SK-N-SH (cell line): ENCODE measurements at regions not wholly inside any gene's neighbourhood (a gene's known extent, or its start where the extent isn't known, plus 50 kb on each side); places are given as distances from the start of the nearest gene placed in this dataset.

ENCODE experiments used
- CTCF ChIA-PET: fragments of 300-600, 350-600 bp; formaldehyde crosslinking; extraction: SDS; loops from one replicate; lab custom pipeline; 2021; lab: Yijun Ruan, JAX
- POLR2A ChIA-PET: fragments of 350-600 bp; sonication (Branson Sonifier 250); formaldehyde crosslinking; extraction: SDS; loops from one replicate; lab custom pipeline; 2020; ENCODE audit warnings: antibody characterized with exemption, inconsistent platforms; lab: Yijun Ruan, JAX
- DNase-seq: peaks from one replicate; pipeline ENCODE4 v3.0.0; 2012
- H2AFZ ChIP-seq: fragments of 200-600 bp; sonication (generic); 2 replicates; pipeline ENCODE4 v1.8.1; 2016; ENCODE audit warnings: antibody characterized with exemption, mild to moderate bottlenecking, low read depth
- H3F3A ChIP-seq: fragments of 200-600 bp; sonication (generic); replicated peaks from 2 replicates; pipeline ENCODE3; 2016; ENCODE audit warnings: antibody characterized with exemption, mild to moderate bottlenecking; ENCODE audit not compliant: insufficient read depth
- H3K27ac ChIP-seq, 2 experiments: fragments of 200-500 bp in 1 of 2; fragments of 200-600 bp in 1 of 2; sonication (Bioruptor generic) in 1 of 2; sonication (generic), shearing (Covaris generic) in 1 of 2; 2 replicates each; pipeline versions ENCODE4 v1.5.1 to v1.6.1; 2014 to 2016; ENCODE audit warnings: low read depth in 2 of 2, inconsistent platforms in 1 of 2, low read length in 1 of 2, mild to moderate bottlenecking in 1 of 2, mixed read lengths in 1 of 2
- H3K27me3 ChIP-seq: fragments of 200-600 bp; sonication (generic), shearing (Covaris generic); 2 replicates; pipeline ENCODE4 v1.6.1; 2016; ENCODE audit warnings: mixed run types; ENCODE audit not compliant: insufficient read depth
- H3K36me3 ChIP-seq, 2 experiments: fragments of 200-500 bp in 1 of 2; fragments of 200-600 bp in 1 of 2; sonication (Bioruptor generic) in 1 of 2; sonication (generic) in 1 of 2; replicated peaks in 1 of 2; 2 replicates each; pipeline versions ENCODE3 to v1.5.1; 2014 to 2016; ENCODE audit warnings: low read length in 1 of 2, mild to moderate bottlenecking in 1 of 2; ENCODE audit not compliant: insufficient read depth in 2 of 2, control insufficient read depth in 1 of 2
- H3K4me1 ChIP-seq, 2 experiments: fragments of 200-500 bp in 1 of 2; fragments of 200-600 bp in 1 of 2; sonication (Bioruptor generic) in 1 of 2; sonication (generic), shearing (Covaris generic) in 1 of 2; 2 replicates each; pipeline versions ENCODE4 v1.5.1 to v1.6.1; 2014 to 2016; ENCODE audit warnings: low read depth in 1 of 2, low read length in 1 of 2, mixed run types in 1 of 2; ENCODE audit not compliant: insufficient read depth in 2 of 2, control insufficient read depth in 1 of 2
- H3K4me2 ChIP-seq: fragments of 200-600 bp; sonication (generic), shearing (Covaris generic); 2 replicates; pipeline ENCODE4 v1.6.1; 2017; ENCODE audit warnings: mixed run types
- H3K4me3 ChIP-seq, 2 experiments: fragments of 200-500 bp in 1 of 2; fragments of 200-600 bp in 1 of 2; sonication (Bioruptor generic) in 1 of 2; sonication (generic), shearing (Covaris generic) in 1 of 2; 2 replicates each; pipeline versions ENCODE4 v1.5.1 to v1.8.1; 2014 to 2016; ENCODE audit warnings: low read depth in 2 of 2, inconsistent platforms in 1 of 2, low read length in 1 of 2, mild to moderate bottlenecking in 1 of 2, mixed read lengths in 1 of 2, moderate library complexity in 1 of 2
- H3K79me2 ChIP-seq: fragments of 200-600 bp; sonication (generic); 2 replicates; pipeline ENCODE4 v1.8.1; 2017; ENCODE audit warnings: mild to moderate bottlenecking; ENCODE audit not compliant: insufficient read depth
- H3K9ac ChIP-seq: fragments of 200-600 bp; sonication (generic); 2 replicates; pipeline ENCODE4 v1.6.1; 2017; ENCODE audit warnings: mixed run types
- H3K9me2 ChIP-seq: fragments of 200-600 bp; sonication (generic); 2 replicates; pipeline ENCODE4 v1.6.1; 2017; ENCODE audit warnings: mixed run types
- H3K9me3 ChIP-seq: fragments of 200-600 bp; sonication (generic); 2 replicates; pipeline ENCODE4 v1.6.1; 2017; ENCODE audit warnings: mixed run types, mild to moderate bottlenecking, moderate library complexity
- H4K20me1 ChIP-seq: fragments of 200-600 bp; sonication (generic); 2 replicates; pipeline ENCODE4 v1.6.1; 2017; ENCODE audit warnings: mild to moderate bottlenecking, mixed run types; ENCODE audit not compliant: insufficient read depth
- CTCF ChIP-seq: fragments of 200-600 bp; sonication (generic); IDR thresholded peaks from 2 replicates; pipeline ENCODE4 v1.6.1; 2017; ENCODE audit warnings: antibody characterized with exemption, mild to moderate bottlenecking, moderate library complexity
- EP300 ChIP-seq, 2 experiments: IDR thresholded peaks; 2 replicates each; pipeline versions ENCODE4 v1.4.0 to v1.6.1; 2012; ENCODE audit warnings: borderline replicate concordance in 1 of 2, low read depth in 1 of 2, low read length in 1 of 2
- EZH2phosphoT487 ChIP-seq: fragments of 200-600 bp; sonication (generic); IDR thresholded peaks from 2 replicates; pipeline ENCODE4 v1.6.1; 2017; ENCODE audit warnings: low read depth, mixed run types, mild to moderate bottlenecking, antibody characterized with exemption, moderate library complexity, borderline replicate concordance
- MXI1 ChIP-seq: IDR thresholded peaks from 2 replicates; pipeline ENCODE4 v1.6.1; 2012; ENCODE audit warnings: mild to moderate bottlenecking, low read depth, low read length, improper control_type of control experiment
- PBX3 ChIP-seq: IDR thresholded peaks from 2 replicates; pipeline ENCODE4; 2012
- REST ChIP-seq: IDR thresholded peaks from 2 replicates; pipeline ENCODE4 v1.6.1; 2012; ENCODE audit warnings: mild to moderate bottlenecking, low read depth, low read length, moderate library complexity
- SMC3 ChIP-seq: IDR thresholded peaks from 2 replicates; pipeline ENCODE4 v1.6.1; 2012; ENCODE audit warnings: low read depth, low read length, improper control_type of control experiment
- USF1 ChIP-seq: IDR thresholded peaks from 2 replicates; pipeline ENCODE4 v1.4.0; 2012; ENCODE audit warnings: low read depth, borderline replicate concordance
- WGBS: methylation state at CpG from one replicate; pipeline ENCODE4 v1.1.6; 2017; ENCODE audit warnings: low lambda C conversion rate; 5-methylcytosine and 5-hydroxymethylcytosine counted together

GRCh38 chr7:46558482-46559193 lies 637.6 kb upstream of the IGFBP3 start:
- no peak overlapping the region for H2AFZ ChIP-seq
- no peak overlapping the region for H3K4me3 ChIP-seq
- no peaks in the 10 kb centered on the region for H3K9me2 ChIP-seq
- WGBS, result 57% methylated on average over 3 of the region's 3 CpGs
- H3K79me2 ChIP-seq, result no peaks in the 10 kb centered on the region
- H3K36me3 ChIP-seq, result no peaks in the 10 kb centered on the region
- H3K4me1 ChIP-seq, result peaks cover 0 to 2% of the 10 kb centered on the region in 2 experiments; a peak in 2 of 4 replicates
- H3K9me3 ChIP-seq, result no peaks in the 10 kb centered on the region
- H3K9ac ChIP-seq, result no peak overlapping the region
- CTCF ChIA-PET, result interaction anchor here (0.9 to 1.0 kb wide), 3 partner anchors 8 to 38 kb away, joined by 3 read pairs; no protein-coding TSS in a partner anchor
- no peak overlapping the region for H3K27ac ChIP-seq
- DNase-seq, result no peak
- TF ChIP-seq SMC3 (no peak), USF1 (no peak), PBX3 (0 out of 2 replicates have a peak, but pooled peaks have one; percentile 27)
- TF ChIP-seq, all 33 proteins: peak for 1
- no peaks in the 10 kb centered on the region for H4K20me1 ChIP-seq
- H3K4me2 ChIP-seq, result no peak overlapping the region
- no peaks in the 10 kb centered on the region for H3K27me3 ChIP-seq
- H3F3A ChIP-seq, result no peaks in the 10 kb centered on the region
- POLR2A ChIA-PET, result no interaction called here

GRCh38 chr7:46557781-46558180 lies 636.7 kb upstream of the IGFBP3 start:
- Histone ChIP-seq H3K9me2 (no peaks in the 10 kb centered on the region), H3K9me3 (no peaks in the 10 kb centered on the region), H3K9ac (no peak overlapping the region), H2AFZ (no peak overlapping the region), H3F3A (no peaks in the 10 kb centered on the region), H3K4me1 (peaks cover 0 to 2% of the 10 kb centered on the region in 2 experiments; a peak in 2 of 4 replicates), H3K4me3 (no peak overlapping the region), H3K27me3 (no peaks in the 10 kb centered on the region), H3K4me2 (no peak overlapping the region), H3K27ac (no peak overlapping the region), H3K36me3 (no peaks in the 10 kb centered on the region), H3K79me2 (no peaks in the 10 kb centered on the region), H4K20me1 (no peaks in the 10 kb centered on the region)
- DNase-seq, result no peak
- 48% methylated on average over 3 of the region's 3 CpGs for WGBS
- no peak for TF ChIP-seq REST
- TF ChIP-seq CTCF, result no peak
- TF ChIP-seq EP300 (IDR thresholded peaks at IDR 0.05; ENCODE audit: borderline replicate concordance in 1 of 2, low read depth in 1 of 2, low read length in 1 of 2), result no peak
- no peak for TF ChIP-seq EZH2phosphoT487
- no peak for TF ChIP-seq MXI1
- CTCF ChIA-PET, result interaction anchor here (0.8 to 1.2 kb wide), 2 partner anchors 10 to 146 kb away, joined by 3 read pairs; no protein-coding TSS in a partner anchor
- POLR2A ChIA-PET, result no interaction called here
